ENCODE measurements at regions not wholly inside any gene's neighbourhood (a gene's known extent, or its start where the extent isn't known, plus 50 kb on each side); places are given as distances from the start of the nearest gene placed in this dataset.

- no peak overlapping the region for H2AK5ac ChIP-seq (ENCODE audit: insufficient read length, low read length)
- no peak overlapping the region; the same call in 1 of the 2 replicates for H2BK15ac ChIP-seq (ENCODE audit: low read depth, low read length)
- H3T11ph ChIP-seq (ENCODE audit: low read length) = no peak overlapping the region
- no peaks in the 10 kb centered on the region for H3K27me3 Mint-ChIP-seq (ENCODE audit: low read depth)
- no peak overlapping the region for H4K5ac ChIP-seq (ENCODE audit: insufficient read length, low read depth, low read length)
- H3K9me3 ChIP-seq (ENCODE audit: control insufficient read depth, low read depth, low read length) = no peaks in the 10 kb centered on the region
- no peak overlapping the region for H3K4me3 Mint-ChIP-seq
- no peak overlapping the region for H2AFZ ChIP-seq (ENCODE audit: low read length)
- no peak overlapping the region for H3K56ac ChIP-seq (ENCODE audit: insufficient read length, low read depth, low read length)
- H3K36me3 Mint-ChIP-seq (ENCODE audit: insufficient read depth in 1 of 3, low read depth in 3 of 3) = no peaks in the 10 kb centered on the region
- H2BK120ac ChIP-seq (ENCODE audit: low read depth, low read length, poor library complexity, severe bottlenecking) = no peak overlapping the region
- H3K27ac Mint-ChIP-seq = peak overlapping the region in 1 of 3 experiments; percentile 60; a peak in 2 of 7 replicates
- peaks cover 7 to 8% of the 10 kb centered on the region in 2 experiments for H3K4me1 Mint-ChIP-seq
- no peaks in the 10 kb centered on the region for H3K79me1 ChIP-seq (ENCODE audit: insufficient read depth, low read depth, low read length, poor library complexity, severe bottlenecking)
- H3K14ac ChIP-seq (ENCODE audit: insufficient read depth, low read length) = no peak overlapping the region
- H4K8ac ChIP-seq (replicated peaks; ENCODE audit: insufficient read length, low read depth, low read length) = no peak overlapping the region
- H3K4ac ChIP-seq (ENCODE audit: low read depth, low read length) = no peak overlapping the region
- TF ChIP-seq CTCF (conservative IDR thresholded peaks at IDR 0.05) = no peak
- no peaks in the 10 kb centered on the region for H3K23me2 ChIP-seq (ENCODE audit: insufficient read length, low read depth, low read length, poor library complexity, severe bottlenecking)
- H3K18ac ChIP-seq (ENCODE audit: insufficient read length, low read depth, low read length) = no peak overlapping the region
- H3K23ac ChIP-seq (ENCODE audit: insufficient read length, low read depth, low read length) = no peak overlapping the region
- no peak overlapping the region for H2BK5ac ChIP-seq (ENCODE audit: insufficient read length, low read length)
- no peaks in the 10 kb centered on the region for H3K27me3 ChIP-seq (ENCODE audit: insufficient read depth, low read length)
- H4K20me1 ChIP-seq (ENCODE audit: control insufficient read depth, insufficient read depth, insufficient read length) = no peaks in the 10 kb centered on the region
- peaks cover 5% of the 10 kb centered on the region for H3K4me1 ChIP-seq (ENCODE audit: insufficient read depth, low read length)
- H3K27ac ChIP-seq (ENCODE audit: insufficient read length, low read depth, low read length) = no peak overlapping the region
- H3K9ac ChIP-seq (ENCODE audit: extremely low read depth, insufficient read length, low read length) = no peak overlapping the region
- no peak overlapping the region for H4K91ac ChIP-seq (ENCODE audit: insufficient read length, low read depth, low read length)
- H2BK20ac ChIP-seq (ENCODE audit: low read depth, low read length, poor library complexity, severe bottlenecking) = no peak overlapping the region
- H3K4me2 ChIP-seq (ENCODE audit: insufficient read depth, insufficient read length, low read length) = no peak overlapping the region
- no peak overlapping the region for H2BK12ac ChIP-seq (ENCODE audit: insufficient read length, low read depth, low read length)
- no peak for DNase-seq
- H3K9me3 Mint-ChIP-seq = no peaks in the 10 kb centered on the region
- no CpG with 5 or more reads among the region's 4 CpGs for WGBS (ENCODE audit: extremely low coverage, insufficient read length, low lambda C conversion rate)
- H3K79me2 ChIP-seq (ENCODE audit: insufficient read depth, low read length) = no peaks in the 10 kb centered on the region
Measured at GRCh38 chr10:108685863-108686531, 1237.3 kb downstream of the XPNPEP1 start.

All from H9 (cell line).